Suprapubic skin (tissue), 4 donors: ENCODE measurements at regions not wholly inside any gene's neighbourhood (a gene's known extent, or its start where the extent isn't known, plus 50 kb on each side); places are given as distances from the start of the nearest gene placed in this dataset.

Experiments
- DNase-seq, 2 donors: peaks; one replicate each; pipeline ENCODE4 v3.0.0-alpha.2; 2019; ENCODE audit warnings: low spot score in 2 of 2
- H3K27ac ChIP-seq: fragments of 200-600 bp; sonication (generic); one replicate; pipeline ENCODE4 v1.5.1; 2019
- H3K27me3 ChIP-seq: fragments of 200-600 bp; sonication (generic); one replicate; pipeline ENCODE4 v1.5.1; 2019
- H3K36me3 ChIP-seq: fragments of 200-600 bp; sonication (generic); one replicate; pipeline ENCODE4 v1.5.1; 2019
- H3K4me1 ChIP-seq: fragments of 200-600 bp; sonication (generic); one replicate; pipeline ENCODE4 v1.5.1; 2019
- H3K4me3 ChIP-seq: fragments of 200-600 bp; sonication (generic); one replicate; pipeline ENCODE4 v1.5.1; 2019; ENCODE audit warnings: mild to moderate bottlenecking
- H3K9me3 ChIP-seq: fragments of 200-600 bp; sonication (generic); one replicate; pipeline ENCODE4 v1.5.1; 2019
- EP300 ChIP-seq: sonication (generic); formaldehyde crosslinking; IDR thresholded peaks from one replicate; pipeline ENCODE4 v1.6.1; 2017; ENCODE audit warnings: antibody characterized with exemption
- POLR2A ChIP-seq, 2 donors: fragments of 450-650 bp; IDR thresholded peaks; one replicate each; pipeline ENCODE4 v1.6.1; 2017; ENCODE audit warnings: antibody characterized with exemption in 2 of 2, mild to moderate bottlenecking in 2 of 2, moderate library complexity in 2 of 2
- POLR2AphosphoS5 ChIP-seq, 3 donors: sonication (generic); formaldehyde crosslinking; IDR thresholded peaks; one replicate each; pipeline ENCODE4 v1.6.1; 2017; ENCODE audit warnings: antibody characterized with exemption in 3 of 3
- WGBS: methylation state at CpG from one replicate; pipeline ENCODE4 v1.1.5; 2018; 5-methylcytosine and 5-hydroxymethylcytosine counted together
- TF ChIP-seq, protein P1 (sequence below), 2 donors: fragments of 200-600 bp in 1 of 2; fragments of 450-650 bp in 1 of 2; sonication (generic) in 1 of 2; IDR thresholded peaks; one replicate each; pipeline ENCODE4 v1.5.1; 2016 to 2019; ENCODE audit warnings: antibody characterized with exemption in 2 of 2, mild to moderate bottlenecking in 1 of 2, moderate library complexity in 1 of 2

GRCh38 chr2:163177592-163177991, 339.0 kb upstream of the KCNH7 start:
- 49% methylated on average over 3 of the region's 3 CpGs for WGBS
- H3K4me1 ChIP-seq = no peaks in the 10 kb centered on the region
- no peaks in the 10 kb centered on the region for H3K9me3 ChIP-seq
- DNase-seq = no peak
- no peak for TF ChIP-seq POLR2AphosphoS5 (IDR thresholded peaks at IDR 0.05)
- no peak for TF ChIP-seq EP300
- TF ChIP-seq POLR2A (IDR thresholded peaks at IDR 0.05) = no peak
- TF ChIP-seq, protein P1, sequence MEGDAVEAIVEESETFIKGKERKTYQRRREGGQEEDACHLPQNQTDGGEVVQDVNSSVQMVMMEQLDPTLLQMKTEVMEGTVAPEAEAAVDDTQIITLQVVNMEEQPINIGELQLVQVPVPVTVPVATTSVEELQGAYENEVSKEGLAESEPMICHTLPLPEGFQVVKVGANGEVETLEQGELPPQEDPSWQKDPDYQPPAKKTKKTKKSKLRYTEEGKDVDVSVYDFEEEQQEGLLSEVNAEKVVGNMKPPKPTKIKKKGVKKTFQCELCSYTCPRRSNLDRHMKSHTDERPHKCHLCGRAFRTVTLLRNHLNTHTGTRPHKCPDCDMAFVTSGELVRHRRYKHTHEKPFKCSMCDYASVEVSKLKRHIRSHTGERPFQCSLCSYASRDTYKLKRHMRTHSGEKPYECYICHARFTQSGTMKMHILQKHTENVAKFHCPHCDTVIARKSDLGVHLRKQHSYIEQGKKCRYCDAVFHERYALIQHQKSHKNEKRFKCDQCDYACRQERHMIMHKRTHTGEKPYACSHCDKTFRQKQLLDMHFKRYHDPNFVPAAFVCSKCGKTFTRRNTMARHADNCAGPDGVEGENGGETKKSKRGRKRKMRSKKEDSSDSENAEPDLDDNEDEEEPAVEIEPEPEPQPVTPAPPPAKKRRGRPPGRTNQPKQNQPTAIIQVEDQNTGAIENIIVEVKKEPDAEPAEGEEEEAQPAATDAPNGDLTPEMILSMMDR (IDR thresholded peaks at IDR 0.05) = no peak
- H3K36me3 ChIP-seq = no peaks in the 10 kb centered on the region
- no peak overlapping the region for H3K4me3 ChIP-seq
- H3K27ac ChIP-seq = no peak overlapping the region
- H3K27me3 ChIP-seq = no peaks in the 10 kb centered on the region

GRCh38 chr2:163175294-163175693, 336.7 kb upstream of the KCNH7 start:
- H3K4me1 ChIP-seq = no peaks in the 10 kb centered on the region
- no peak overlapping the region for H3K27ac ChIP-seq
- no peak for TF ChIP-seq POLR2AphosphoS5 (IDR thresholded peaks at IDR 0.05)
- no peak for TF ChIP-seq POLR2A (IDR thresholded peaks at IDR 0.05)
- no peak for TF ChIP-seq EP300
- TF ChIP-seq, protein P1 (IDR thresholded peaks at IDR 0.05) = no peak
- no peak for DNase-seq
- H3K36me3 ChIP-seq = no peaks in the 10 kb centered on the region
- WGBS = 92% methylated on average over 2 of the region's 2 CpGs
- H3K9me3 ChIP-seq = no peaks in the 10 kb centered on the region
- no peaks in the 10 kb centered on the region for H3K27me3 ChIP-seq
- no peak overlapping the region for H3K4me3 ChIP-seq

DNA sequence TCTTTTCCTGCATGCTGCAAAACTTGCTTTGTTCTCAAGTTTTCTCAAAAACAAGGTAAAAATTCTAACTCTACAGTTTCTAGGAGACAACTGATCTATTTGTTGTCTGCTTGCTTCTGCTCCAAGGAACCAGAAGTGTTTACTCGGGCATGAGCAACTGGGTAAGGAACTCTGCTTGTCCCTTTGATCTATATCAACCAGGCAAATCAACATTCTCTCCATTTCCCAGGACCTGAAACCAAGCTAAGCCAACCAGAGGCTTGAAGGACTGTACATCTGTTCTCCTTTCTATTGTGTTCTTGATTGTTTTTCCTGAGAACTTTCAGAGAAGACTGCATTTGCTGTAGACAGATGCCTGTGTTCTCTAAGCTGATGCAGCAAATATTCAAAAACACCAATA, 335.0 kb upstream of the KCNH7 start:
- Histone ChIP-seq H3K4me1 (no peaks in the 10 kb centered on the region), H3K27me3 (no peaks in the 10 kb centered on the region), H3K27ac (no peak overlapping the region), H3K36me3 (no peaks in the 10 kb centered on the region), H3K4me3 (no peak overlapping the region), H3K9me3 (no peaks in the 10 kb centered on the region)
- WGBS = 33% methylated on average over 1 of the region's 1 CpG
- TF ChIP-seq POLR2AphosphoS5 (IDR thresholded peaks at IDR 0.05) = no peak
- no peak for TF ChIP-seq EP300
- TF ChIP-seq, protein P1 (IDR thresholded peaks at IDR 0.05) = no peak
- TF ChIP-seq POLR2A (IDR thresholded peaks at IDR 0.05) = no peak
- no peak for DNase-seq

DNA sequence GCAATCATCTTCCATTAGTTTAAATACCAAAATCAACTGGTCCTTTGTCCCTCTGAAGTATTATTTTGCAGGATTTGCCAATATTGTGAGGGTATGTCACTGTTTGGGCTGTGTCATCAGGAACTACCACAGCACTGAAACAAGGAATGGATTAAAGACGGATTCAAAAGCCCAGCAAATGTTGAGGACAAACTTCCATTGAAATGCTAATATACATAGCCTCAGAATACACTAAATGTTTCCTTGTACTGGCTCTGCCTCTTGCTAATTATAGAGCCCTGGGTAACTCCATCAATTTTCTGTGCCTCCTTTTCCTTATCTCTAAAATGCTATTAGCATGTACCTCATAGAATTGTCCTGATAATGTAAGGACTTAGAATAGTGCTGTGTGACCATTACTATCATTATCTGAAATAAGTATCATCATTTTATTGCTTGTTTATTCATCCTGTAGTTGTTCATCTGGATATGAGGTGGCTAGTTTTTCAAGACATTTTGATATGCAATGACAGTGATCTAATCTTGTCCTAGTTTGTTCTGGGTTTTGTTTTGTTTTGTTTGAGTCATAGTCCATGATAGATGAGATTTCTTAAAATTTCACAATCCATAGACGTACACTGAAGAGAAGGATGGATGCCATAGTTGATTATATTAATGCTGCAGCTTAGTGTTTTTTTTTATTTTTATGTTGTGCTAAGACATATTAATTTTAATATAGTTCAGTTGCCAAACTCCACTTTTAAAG, 333.4 kb upstream of the KCNH7 start:
- Histone ChIP-seq H3K27me3 (no peaks in the 10 kb centered on the region), H3K4me3 (no peak overlapping the region), H3K27ac (no peak overlapping the region), H3K4me1 (no peaks in the 10 kb centered on the region), H3K36me3 (no peaks in the 10 kb centered on the region), H3K9me3 (no peaks in the 10 kb centered on the region)
- TF ChIP-seq, protein P1 (IDR thresholded peaks at IDR 0.05) = no peak
- TF ChIP-seq POLR2AphosphoS5 (IDR thresholded peaks at IDR 0.05) = no peak
- TF ChIP-seq POLR2A (IDR thresholded peaks at IDR 0.05) = no peak
- no peak for DNase-seq
- WGBS = 62% methylated on average over 2 of the region's 2 CpGs

GRCh38 chr2:163157891-163158496, 319.4 kb upstream of the KCNH7 start:
- H3K27ac ChIP-seq = no peak overlapping the region

More at GRCh38 chr2:163157891-163158496, 319.4 kb upstream of the KCNH7 start:
- 100% methylated on average over 1 of the region's 1 CpG for WGBS
- DNase-seq = no peak
- no peaks in the 10 kb centered on the region for H3K27me3 ChIP-seq
- no peaks in the 10 kb centered on the region for H3K4me1 ChIP-seq
- no peaks in the 10 kb centered on the region for H3K36me3 ChIP-seq
- no peak for TF ChIP-seq POLR2AphosphoS5 (IDR thresholded peaks at IDR 0.05)
- TF ChIP-seq POLR2A (IDR thresholded peaks at IDR 0.05) = no peak
- TF ChIP-seq EP300 = no peak
- TF ChIP-seq, protein P1 (IDR thresholded peaks at IDR 0.05) = no peak
- no peak overlapping the region for H3K4me3 ChIP-seq
- H3K9me3 ChIP-seq = no peaks in the 10 kb centered on the region
